Endothelial cell of umbilical vein (primary cell): ENCODE measurements at regions not wholly inside any gene's neighbourhood (a gene's known extent, or its start where the extent isn't known, plus 50 kb on each side); places are given as distances from the start of the nearest gene placed in this dataset.
"Not testable (repeated sequence)": the region's sequence is repeated elsewhere in the genome, so short reads cannot be mapped to it uniquely, and the experiment has no call there.

ENCODE experiments used
- CTCF ChIP-seq, 2 donors: IDR thresholded peaks; 1 replicate in 1 of 2; 2 replicates in 1 of 2; pipeline ENCODE4 v1.5.1; 2011; ENCODE audit warnings: low read length in 2 of 2, mild to moderate bottlenecking in 2 of 2, moderate library complexity in 2 of 2, control low read depth in 1 of 2, inconsistent platforms in 1 of 2, low read depth in 1 of 2; ENCODE audit not compliant: insufficient read depth in 1 of 2; ENCODE audit errors: extremely low read depth in 1 of 2
- EZH2 ChIP-seq: IDR thresholded peaks from 2 replicates; pipeline ENCODE4 v1.6.1; 2012; ENCODE audit warnings: borderline replicate concordance, low read depth, mild to moderate bottlenecking, moderate library complexity, low read length, inconsistent platforms; ENCODE audit not compliant: severe bottlenecking
- FOS ChIP-seq: IDR thresholded peaks from 2 replicates; pipeline ENCODE4 v1.6.1; 2011; ENCODE audit warnings: mild to moderate bottlenecking, low read length, moderate library complexity, borderline replicate concordance; ENCODE audit not compliant: insufficient read depth
- MAX ChIP-seq: IDR thresholded peaks from 2 replicates; pipeline ENCODE4 v1.6.1; 2011; ENCODE audit not compliant: insufficient read depth, insufficient read length
- MYC ChIP-seq: IDR thresholded peaks from one replicate; pipeline ENCODE4 v1.6.1; 2011; ENCODE audit warnings: mild to moderate bottlenecking, low read depth, low read length
- POLR2A ChIP-seq: IDR thresholded peaks from 2 replicates; pipeline ENCODE4 v1.6.1; 2012; ENCODE audit warnings: low read depth, mild to moderate bottlenecking, control low read depth, low read length
- POLR2AphosphoS5 ChIP-seq: IDR thresholded peaks from 2 replicates; pipeline ENCODE4 v1.6.1; 2012; ENCODE audit warnings: low read depth, mild to moderate bottlenecking, control low read depth, low read length, moderate library complexity; ENCODE audit not compliant: insufficient read depth

GRCh38 chr16:29340779-29341438 is 65.6 kb downstream of the NPIPB11 start:
- not testable (repeated sequence) for TF ChIP-seq POLR2AphosphoS5; CTCF (IDR thresholded peaks at IDR 0.05; ENCODE audit: extremely low read depth in 1 of 2, insufficient read depth in 1 of 2, low read depth in 1 of 2, low read length in 2 of 2); EZH2; MYC; POLR2A; MAX; FOS
